Neural cell (in vitro differentiated cells): ENCODE measurements at regions not wholly inside any gene's neighbourhood (a gene's known extent, or its start where the extent isn't known, plus 50 kb on each side); places are given as distances from the start of the nearest gene placed in this dataset.

Experiments
- CTCF ChIP-seq: fragments of 450-650 bp; IDR thresholded peaks from 2 replicates; pipeline ENCODE4 v1.5.1; 2014; ENCODE audit warnings: antibody characterized with exemption, mild to moderate bottlenecking, moderate library complexity; ENCODE audit not compliant: poor library complexity, severe bottlenecking
- MXI1 ChIP-seq: fragments of 450-650 bp; conservative IDR thresholded peaks from 2 replicates; pipeline ENCODE4 v1.6.1; 2014; ENCODE audit warnings: antibody characterized with exemption, mild to moderate bottlenecking; ENCODE audit not compliant: poor library complexity, severe bottlenecking

GRCh38 chr1:4090976-4091660 is 191.0 kb upstream of the C1orf174 start:
- TF ChIP-seq MXI1 (no peak), CTCF (no peak)
